ENCODE measurements at regions not wholly inside any gene's neighbourhood (a gene's known extent, or its start where the extent isn't known, plus 50 kb on each side); places are given as distances from the start of the nearest gene placed in this dataset.

GRCh38 chr4:111480510-111480909 is 664.7 kb upstream of the FAM241A start:
- TF ChIP-seq NFIC (IDR thresholded peaks at IDR 0.05) (no peak), EGR1 (IDR thresholded peaks at IDR 0.05) (no peak), EP300 (IDR thresholded peaks at IDR 0.05; ENCODE audit: borderline replicate concordance) (no peak), CREB1 (IDR thresholded peaks at IDR 0.05; ENCODE audit: low read depth) (no peak), FOXM1 (IDR thresholded peaks at IDR 0.05; ENCODE audit: borderline replicate concordance, low read depth) (no peak), TEAD4 (IDR thresholded peaks at IDR 0.05) (no peak), CEBPB (IDR thresholded peaks at IDR 0.05) (no peak), TCF12 (IDR thresholded peaks at IDR 0.05; ENCODE audit: low read depth) (no peak), ZBTB7A (IDR thresholded peaks at IDR 0.05; ENCODE audit: low read depth) (no peak), RAD21 (IDR thresholded peaks at IDR 0.05; ENCODE audit: low read depth) (no peak), YY1 (IDR thresholded peaks at IDR 0.05; ENCODE audit: low read depth) (no peak), TAF1 (IDR thresholded peaks at IDR 0.05; ENCODE audit: low read depth) (no peak)
- TF ChIP-seq, protein P1, sequence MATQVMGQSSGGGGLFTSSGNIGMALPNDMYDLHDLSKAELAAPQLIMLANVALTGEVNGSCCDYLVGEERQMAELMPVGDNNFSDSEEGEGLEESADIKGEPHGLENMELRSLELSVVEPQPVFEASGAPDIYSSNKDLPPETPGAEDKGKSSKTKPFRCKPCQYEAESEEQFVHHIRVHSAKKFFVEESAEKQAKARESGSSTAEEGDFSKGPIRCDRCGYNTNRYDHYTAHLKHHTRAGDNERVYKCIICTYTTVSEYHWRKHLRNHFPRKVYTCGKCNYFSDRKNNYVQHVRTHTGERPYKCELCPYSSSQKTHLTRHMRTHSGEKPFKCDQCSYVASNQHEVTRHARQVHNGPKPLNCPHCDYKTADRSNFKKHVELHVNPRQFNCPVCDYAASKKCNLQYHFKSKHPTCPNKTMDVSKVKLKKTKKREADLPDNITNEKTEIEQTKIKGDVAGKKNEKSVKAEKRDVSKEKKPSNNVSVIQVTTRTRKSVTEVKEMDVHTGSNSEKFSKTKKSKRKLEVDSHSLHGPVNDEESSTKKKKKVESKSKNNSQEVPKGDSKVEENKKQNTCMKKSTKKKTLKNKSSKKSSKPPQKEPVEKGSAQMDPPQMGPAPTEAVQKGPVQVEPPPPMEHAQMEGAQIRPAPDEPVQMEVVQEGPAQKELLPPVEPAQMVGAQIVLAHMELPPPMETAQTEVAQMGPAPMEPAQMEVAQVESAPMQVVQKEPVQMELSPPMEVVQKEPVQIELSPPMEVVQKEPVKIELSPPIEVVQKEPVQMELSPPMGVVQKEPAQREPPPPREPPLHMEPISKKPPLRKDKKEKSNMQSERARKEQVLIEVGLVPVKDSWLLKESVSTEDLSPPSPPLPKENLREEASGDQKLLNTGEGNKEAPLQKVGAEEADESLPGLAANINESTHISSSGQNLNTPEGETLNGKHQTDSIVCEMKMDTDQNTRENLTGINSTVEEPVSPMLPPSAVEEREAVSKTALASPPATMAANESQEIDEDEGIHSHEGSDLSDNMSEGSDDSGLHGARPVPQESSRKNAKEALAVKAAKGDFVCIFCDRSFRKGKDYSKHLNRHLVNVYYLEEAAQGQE (IDR thresholded peaks at IDR 0.05; ENCODE audit: low read depth) = no peak
- TF ChIP-seq, protein P2, sequence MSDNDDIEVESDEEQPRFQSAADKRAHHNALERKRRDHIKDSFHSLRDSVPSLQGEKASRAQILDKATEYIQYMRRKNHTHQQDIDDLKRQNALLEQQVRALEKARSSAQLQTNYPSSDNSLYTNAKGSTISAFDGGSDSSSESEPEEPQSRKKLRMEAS (IDR thresholded peaks at IDR 0.05) = no peak
- TF ChIP-seq, protein P3, sequence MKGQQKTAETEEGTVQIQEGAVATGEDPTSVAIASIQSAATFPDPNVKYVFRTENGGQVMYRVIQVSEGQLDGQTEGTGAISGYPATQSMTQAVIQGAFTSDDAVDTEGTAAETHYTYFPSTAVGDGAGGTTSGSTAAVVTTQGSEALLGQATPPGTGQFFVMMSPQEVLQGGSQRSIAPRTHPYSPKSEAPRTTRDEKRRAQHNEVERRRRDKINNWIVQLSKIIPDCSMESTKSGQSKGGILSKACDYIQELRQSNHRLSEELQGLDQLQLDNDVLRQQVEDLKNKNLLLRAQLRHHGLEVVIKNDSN (IDR thresholded peaks at IDR 0.05) = no peak

DNA sequence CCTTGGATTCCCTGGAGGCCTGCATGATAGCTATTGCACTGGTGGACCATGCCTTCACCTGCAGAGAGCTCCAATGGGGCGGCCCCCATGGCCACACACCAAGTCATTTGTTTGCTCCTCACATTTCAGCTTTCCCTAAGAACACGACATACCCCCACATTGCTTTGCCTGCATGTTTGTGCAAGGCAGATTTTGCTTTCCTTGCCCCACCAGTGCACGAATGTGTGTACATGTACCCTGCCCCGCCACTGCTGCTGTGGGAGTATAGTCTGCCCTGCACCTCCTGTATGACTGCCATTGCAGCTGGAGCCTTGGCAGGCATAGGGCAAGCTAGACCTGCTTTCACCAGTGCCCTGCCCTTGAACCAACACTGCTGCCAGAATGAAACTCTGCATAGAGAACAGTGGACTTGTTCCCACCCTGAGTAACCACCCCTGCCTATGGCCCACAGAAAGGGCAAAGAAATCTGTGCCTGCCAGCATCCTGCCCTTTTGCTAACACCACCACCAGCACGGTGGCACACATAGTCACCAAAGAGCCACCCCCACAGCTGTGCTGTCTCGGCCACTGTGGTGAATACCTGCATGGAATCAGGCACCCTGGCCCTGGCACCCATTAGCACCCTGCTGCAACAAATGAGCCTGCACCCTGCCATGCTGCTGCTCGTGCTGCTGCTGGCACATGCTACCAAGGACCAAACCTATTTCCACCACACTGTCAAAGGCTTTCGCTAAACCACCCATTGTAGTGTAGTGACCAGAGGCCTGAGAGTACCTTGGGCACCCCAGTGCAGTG is 661.7 kb upstream of the FAM241A start:
- TF ChIP-seq TEAD4 (IDR thresholded peaks at IDR 0.05) (no peak), CEBPB (IDR thresholded peaks at IDR 0.05) (no peak), EGR1 (IDR thresholded peaks at IDR 0.05) (no peak)

- TF ChIP-seq TEAD4 (IDR thresholded peaks at IDR 0.05) = no peak
- TF ChIP-seq, protein P3 (IDR thresholded peaks at IDR 0.05) = no peak
- TF ChIP-seq TAF1 (IDR thresholded peaks at IDR 0.05; ENCODE audit: low read depth) = no peak
- TF ChIP-seq, protein P2 (IDR thresholded peaks at IDR 0.05) = no peak
- no peak for TF ChIP-seq TCF12 (IDR thresholded peaks at IDR 0.05; ENCODE audit: low read depth)
- TF ChIP-seq NFIC (IDR thresholded peaks at IDR 0.05) = no peak
- TF ChIP-seq RAD21 (IDR thresholded peaks at IDR 0.05; ENCODE audit: low read depth) = no peak
- TF ChIP-seq ZBTB7A (IDR thresholded peaks at IDR 0.05; ENCODE audit: low read depth) = no peak
- TF ChIP-seq, protein P1 (IDR thresholded peaks at IDR 0.05; ENCODE audit: low read depth) = no peak
- no peak for TF ChIP-seq CREB1 (IDR thresholded peaks at IDR 0.05; ENCODE audit: low read depth)
- no peak for TF ChIP-seq CEBPB (IDR thresholded peaks at IDR 0.05)
- TF ChIP-seq EP300 (IDR thresholded peaks at IDR 0.05; ENCODE audit: borderline replicate concordance) = no peak
These were observed 652.8 kb upstream of the FAM241A start for GRCh38 chr4:111492496-111492895.

DNA sequence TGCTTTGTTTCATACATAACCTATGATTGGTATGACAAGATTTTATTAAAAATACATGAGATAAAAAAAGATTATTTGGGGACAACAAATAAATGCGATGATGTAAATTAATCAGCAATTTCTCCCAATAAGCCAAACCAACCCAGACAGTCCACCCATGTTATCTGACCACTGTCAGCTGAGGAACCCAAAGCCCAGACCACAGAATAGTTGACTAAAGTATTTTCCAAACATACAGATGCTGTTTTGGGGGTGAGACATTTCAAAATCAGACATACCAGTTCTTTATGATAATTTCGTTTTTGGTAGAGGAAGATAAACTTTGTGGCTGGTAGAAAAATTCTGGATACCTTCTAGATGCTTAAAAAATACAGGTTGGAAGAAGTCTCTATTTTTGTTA is 650.8 kb upstream of the FAM241A start:
- TF ChIP-seq TEAD4 (IDR thresholded peaks at IDR 0.05) = no peak
- TF ChIP-seq, protein P2 (IDR thresholded peaks at IDR 0.05) = no peak
- TF ChIP-seq FOXM1 (IDR thresholded peaks at IDR 0.05; ENCODE audit: borderline replicate concordance, low read depth) = no peak
- no peak for TF ChIP-seq TAF1 (IDR thresholded peaks at IDR 0.05; ENCODE audit: low read depth)

DNA sequence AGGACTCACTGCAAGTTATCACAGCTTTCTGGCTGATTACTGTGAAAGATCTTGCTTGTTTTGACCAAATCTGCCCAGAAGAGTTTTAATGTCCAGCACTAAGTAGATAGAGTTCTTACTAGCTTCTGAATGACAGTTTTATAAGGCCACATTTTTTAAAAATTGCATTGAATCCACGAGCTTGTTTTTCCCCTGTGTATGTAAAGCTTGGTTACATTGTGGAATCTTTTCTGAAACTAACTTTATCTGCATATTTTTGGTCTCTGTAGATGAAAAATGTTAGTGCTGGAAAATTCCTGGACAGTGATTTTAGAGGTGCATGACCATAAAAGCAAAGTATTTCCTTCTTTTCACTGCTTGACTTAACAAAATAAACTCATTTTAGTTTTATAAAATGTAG is 650.3 kb upstream of the FAM241A start:
- TF ChIP-seq, protein P1 (IDR thresholded peaks at IDR 0.05; ENCODE audit: low read depth) = no peak
- TF ChIP-seq TAF1 (IDR thresholded peaks at IDR 0.05; ENCODE audit: low read depth) (no peak), EGR1 (IDR thresholded peaks at IDR 0.05) (no peak), YY1 (IDR thresholded peaks at IDR 0.05; ENCODE audit: low read depth) (no peak), FOXM1 (IDR thresholded peaks at IDR 0.05; ENCODE audit: borderline replicate concordance, low read depth) (no peak), CREB1 (IDR thresholded peaks at IDR 0.05; ENCODE audit: low read depth) (no peak), TCF12 (IDR thresholded peaks at IDR 0.05; ENCODE audit: low read depth) (no peak), NFIC (IDR thresholded peaks at IDR 0.05) (no peak), ZBTB7A (IDR thresholded peaks at IDR 0.05; ENCODE audit: low read depth) (no peak), RAD21 (IDR thresholded peaks at IDR 0.05; ENCODE audit: low read depth) (no peak), TEAD4 (IDR thresholded peaks at IDR 0.05) (no peak), EP300 (IDR thresholded peaks at IDR 0.05; ENCODE audit: borderline replicate concordance) (no peak), CEBPB (IDR thresholded peaks at IDR 0.05) (no peak)
- TF ChIP-seq, protein P3 (IDR thresholded peaks at IDR 0.05) = no peak
- TF ChIP-seq, protein P2 (IDR thresholded peaks at IDR 0.05) = no peak

Data from Ishikawa (cell line).